WTC11 (cell line): ENCODE measurements at regions not wholly inside any gene's neighbourhood (a gene's known extent, or its start where the extent isn't known, plus 50 kb on each side); places are given as distances from the start of the nearest gene placed in this dataset.

Experiments used
- ATAC-seq: fragments of 200-7000 bp; cut with Tn5 transposase; 2 replicates; pipeline ENCODE4 v1.10.0; 2021; ENCODE audit warnings: mild to moderate bottlenecking, moderate library complexity
- CTCF ChIA-PET: fragments of 300-600 bp; sonication (Branson Sonifier 250); formaldehyde crosslinking; loops from one replicate; lab custom pipeline; 2021; ENCODE audit warnings: antibody characterized with exemption; lab: Charles Lee
- POLR2A ChIA-PET: fragments of 350-600 bp; sonication (Branson Sonifier 250); formaldehyde crosslinking; loops from one replicate; lab custom pipeline; 2021; ENCODE audit warnings: antibody characterized with exemption; lab: Charles Lee
- DNase-seq: peaks from one replicate; pipeline ENCODE4 v3.0.0; 2021; ENCODE audit warnings: low spot score
- H3K27ac Mint-ChIP-seq: 2 replicates; pipeline ENCODE4 v1.8.0; 2021; ENCODE audit warnings: mixed read lengths
- H3K27me3 Mint-ChIP-seq: 2 replicates; pipeline ENCODE4 v1.8.0; 2021; ENCODE audit warnings: low read depth, mild to moderate bottlenecking, moderate library complexity, mixed read lengths
- H3K36me3 Mint-ChIP-seq: 2 replicates; pipeline ENCODE4 v1.8.0; 2021; ENCODE audit warnings: mixed read lengths
- H3K4me1 Mint-ChIP-seq: 2 replicates; pipeline ENCODE4 v1.8.0; 2022; ENCODE audit warnings: mixed read lengths
- H3K4me3 Mint-ChIP-seq: 2 replicates; pipeline ENCODE4 v1.8.0; 2021; ENCODE audit warnings: mild to moderate bottlenecking, moderate library complexity, mixed read lengths
- H3K9me3 Mint-ChIP-seq: 2 replicates; pipeline ENCODE4 v1.8.0; 2021; ENCODE audit warnings: mixed read lengths
- ATF3 ChIP-seq: sonication (generic); formaldehyde crosslinking; conservative IDR thresholded peaks from 2 replicates; pipeline ENCODE4 v1.8.1; 2022; ENCODE audit warnings: mild to moderate bottlenecking, missing genetic modification reagents
- ETV6 ChIP-seq: sonication (generic); formaldehyde crosslinking; IDR thresholded peaks from 2 replicates; pipeline ENCODE4 v1.8.1; 2022; ENCODE audit warnings: mild to moderate bottlenecking, missing genetic modification reagents
- FOXJ3 ChIP-seq: sonication (generic); formaldehyde crosslinking; IDR thresholded peaks from 2 replicates; pipeline ENCODE4 v1.9.0; 2021; ENCODE audit warnings: missing genetic modification reagents, mild to moderate bottlenecking, borderline replicate concordance
- IRF2 ChIP-seq: sonication (generic); formaldehyde crosslinking; IDR thresholded peaks from 2 replicates; pipeline ENCODE4 v1.8.0; 2022; ENCODE audit warnings: low read depth, missing genetic modification reagents, borderline replicate concordance
- JUN ChIP-seq: sonication (generic); formaldehyde crosslinking; IDR thresholded peaks from 2 replicates; pipeline ENCODE4 v1.8.0; 2023; ENCODE audit warnings: mild to moderate bottlenecking, missing genetic modification reagents
- NFYB ChIP-seq: sonication (generic); formaldehyde crosslinking; conservative IDR thresholded peaks from 2 replicates; pipeline ENCODE4 v1.8.0; 2022; ENCODE audit warnings: low read depth, missing genetic modification reagents
- NR1H2 ChIP-seq: sonication (generic); formaldehyde crosslinking; IDR thresholded peaks from 2 replicates; pipeline ENCODE4 v1.9.0; 2021; ENCODE audit warnings: mild to moderate bottlenecking, moderate library complexity, missing genetic modification reagents
- PRDM15 ChIP-seq: sonication (generic); formaldehyde crosslinking; IDR thresholded peaks from 2 replicates; pipeline ENCODE4 v1.8.0; 2022; ENCODE audit warnings: missing genetic modification reagents
- PRRX2 ChIP-seq: fragments of 250-450 bp; sonication (Bioruptor Pico); IDR thresholded peaks from 2 replicates; pipeline ENCODE4 v1.8.0; 2021; ENCODE audit warnings: mild to moderate bottlenecking
- RORB ChIP-seq: fragments of 250-450 bp; sonication (Bioruptor Pico); IDR thresholded peaks from 2 replicates; pipeline ENCODE4 v1.9.0; 2021; ENCODE audit warnings: mild to moderate bottlenecking
- SMAD4 ChIP-seq: sonication (generic); formaldehyde crosslinking; IDR thresholded peaks from 2 replicates; pipeline ENCODE4 v1.8.0; 2022; ENCODE audit warnings: mild to moderate bottlenecking, missing genetic modification reagents
- TEAD4 ChIP-seq: sonication (generic); formaldehyde crosslinking; IDR thresholded peaks from 2 replicates; pipeline ENCODE4 v1.8.0; 2022; ENCODE audit warnings: mild to moderate bottlenecking, missing genetic modification reagents
- ZBTB43 ChIP-seq: sonication (generic); formaldehyde crosslinking; IDR thresholded peaks from 2 replicates; pipeline ENCODE4 v1.8.1; 2023; ENCODE audit warnings: mild to moderate bottlenecking, missing genetic modification reagents
- ZNF219 ChIP-seq: sonication (generic); formaldehyde crosslinking; IDR thresholded peaks from 2 replicates; pipeline ENCODE4 v1.8.0; 2023; ENCODE audit warnings: missing genetic modification reagents, mild to moderate bottlenecking, borderline replicate concordance
- ZNF396 ChIP-seq: fragments of 250-450 bp; sonication (Bioruptor Pico); IDR thresholded peaks from 2 replicates; pipeline ENCODE4 v1.8.0; 2021; ENCODE audit warnings: mild to moderate bottlenecking, moderate library complexity, borderline replicate concordance
- TF ChIP-seq, protein P1 (sequence below): sonication (generic); formaldehyde crosslinking; IDR thresholded peaks from 2 replicates; pipeline ENCODE4 v1.8.1; 2022; ENCODE audit warnings: missing genetic modification reagents, borderline replicate concordance
- TF ChIP-seq, protein P2 (sequence below): sonication (generic); formaldehyde crosslinking; IDR thresholded peaks from 2 replicates; pipeline ENCODE4 v1.8.1; 2023; ENCODE audit warnings: mild to moderate bottlenecking, moderate library complexity, missing genetic modification reagents
- TF ChIP-seq, protein P3 (sequence below): fragments of 250-450 bp; sonication (Bioruptor Pico); IDR thresholded peaks from 2 replicates; pipeline ENCODE4 v1.9.0; 2021; ENCODE audit warnings: mild to moderate bottlenecking, borderline replicate concordance

DNA sequence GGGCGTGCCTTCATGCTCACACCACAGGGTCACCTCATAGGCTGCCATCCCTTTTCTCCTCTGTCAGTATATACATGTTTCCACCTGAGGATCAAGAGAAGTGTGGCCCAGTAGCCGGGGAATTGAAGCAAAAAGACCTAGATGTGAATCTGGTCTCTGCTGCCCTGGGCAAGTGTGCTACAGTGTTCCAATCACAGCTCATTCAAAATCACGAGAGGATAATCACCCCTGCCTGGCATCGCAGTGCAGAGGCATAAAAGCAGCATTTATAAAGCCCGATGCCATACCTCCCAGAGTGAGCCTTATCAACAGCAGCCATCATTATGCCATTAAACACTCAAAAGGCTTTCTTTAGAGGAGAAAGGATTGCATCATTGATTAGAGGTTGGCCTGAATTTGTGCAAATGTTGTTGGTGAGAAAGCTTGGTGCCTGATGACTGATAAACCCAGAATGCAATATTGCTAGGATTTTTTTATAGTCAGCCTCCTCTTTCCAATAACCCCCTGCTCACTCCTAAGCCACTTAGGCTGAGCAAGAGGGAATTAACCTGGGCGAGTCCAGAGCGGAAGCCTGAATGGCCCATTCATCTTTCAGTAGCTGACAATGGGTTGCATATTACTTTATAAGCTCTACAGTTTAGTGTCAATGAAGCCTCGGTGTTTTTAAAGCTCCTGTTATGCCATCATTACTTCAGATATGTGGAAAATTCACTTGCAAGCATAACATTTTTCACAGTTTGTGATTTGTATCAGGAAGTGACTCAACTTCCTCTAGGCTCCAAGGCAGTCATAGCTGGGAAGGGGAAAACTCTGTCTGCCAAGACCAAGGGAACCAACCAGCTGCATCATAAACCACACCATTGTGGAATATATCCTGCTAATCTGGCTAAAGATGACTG, 92.5 kb upstream of the NXT1 start:
- H3K27ac Mint-ChIP-seq, result no peak overlapping the region
- POLR2A ChIA-PET, result no interaction called here
- no peaks in the 10 kb centered on the region for H3K36me3 Mint-ChIP-seq
- CTCF ChIA-PET, result interaction anchor here (0.8 to 1.4 kb wide), 6 partner anchors 11 to 168 kb away, joined by 3 to 5 read pairs (median 4); no protein-coding TSS in a partner anchor
- TF ChIP-seq NFYB (CRISPR knock-in tag) (no peak), IRF2 (CRISPR knock-in tag) (no peak), JUN (no peak), TEAD4 (CRISPR knock-in tag) (no peak), PRRX2 (no peak), ATF3 (no peak), PRDM15 (CRISPR knock-in tag) (no peak), ZNF396 (CRISPR knock-in tag) (no peak)
- TF ChIP-seq, protein P1, sequence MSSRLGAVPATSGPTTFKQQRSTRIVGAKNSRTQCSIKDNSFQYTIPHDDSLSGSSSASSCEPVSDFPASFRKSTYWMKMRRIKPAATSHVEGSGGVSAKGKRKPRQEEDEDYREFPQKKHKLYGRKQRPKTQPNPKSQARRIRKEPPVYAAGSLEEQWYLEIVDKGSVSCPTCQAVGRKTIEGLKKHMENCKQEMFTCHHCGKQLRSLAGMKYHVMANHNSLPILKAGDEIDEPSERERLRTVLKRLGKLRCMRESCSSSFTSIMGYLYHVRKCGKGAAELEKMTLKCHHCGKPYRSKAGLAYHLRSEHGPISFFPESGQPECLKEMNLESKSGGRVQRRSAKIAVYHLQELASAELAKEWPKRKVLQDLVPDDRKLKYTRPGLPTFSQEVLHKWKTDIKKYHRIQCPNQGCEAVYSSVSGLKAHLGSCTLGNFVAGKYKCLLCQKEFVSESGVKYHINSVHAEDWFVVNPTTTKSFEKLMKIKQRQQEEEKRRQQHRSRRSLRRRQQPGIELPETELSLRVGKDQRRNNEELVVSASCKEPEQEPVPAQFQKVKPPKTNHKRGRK (CRISPR knock-in tag), result no peak
- no peaks in the 10 kb centered on the region for H3K27me3 Mint-ChIP-seq
- DNase-seq (no peak), ATAC-seq (no peak)
- H3K4me3 Mint-ChIP-seq, result no peak overlapping the region
- H3K9me3 Mint-ChIP-seq, result no peaks in the 10 kb centered on the region
- peaks cover 11% of the 10 kb centered on the region for H3K4me1 Mint-ChIP-seq

DNA sequence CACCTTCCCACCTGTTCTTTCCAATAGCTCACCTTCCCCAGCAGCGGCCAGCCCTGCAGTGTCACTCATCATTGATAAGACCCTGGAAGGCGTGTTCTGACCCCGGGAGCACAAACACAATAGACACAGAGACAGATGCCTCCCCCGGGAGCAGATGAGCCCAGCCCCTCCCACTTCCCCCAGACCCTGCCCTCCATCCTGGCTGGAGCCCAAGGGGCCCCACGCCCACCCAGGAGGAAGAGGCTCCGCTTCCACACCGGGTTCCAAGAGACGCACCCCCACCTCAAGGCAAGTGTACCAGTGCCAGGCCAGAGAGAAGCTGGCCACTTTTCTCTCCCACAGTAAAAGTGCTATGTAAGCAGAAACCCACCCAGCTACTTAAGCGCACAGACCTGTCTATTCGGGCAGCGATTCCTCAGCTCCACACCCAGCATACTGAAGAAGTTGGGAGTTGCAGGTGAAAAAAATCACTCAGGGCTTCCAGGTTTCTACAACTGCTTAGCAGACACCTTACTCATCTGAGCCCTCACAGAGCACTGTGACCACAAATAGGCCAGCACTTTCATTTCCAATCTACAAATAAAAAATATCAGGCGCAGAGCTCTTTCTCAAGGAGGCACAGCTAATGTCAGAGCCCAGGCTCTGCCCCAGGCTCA, 93.4 kb upstream of the NXT1 start:
- ChIA-PET POLR2A (no interaction called here), CTCF (interaction anchor here (1.1 to 2.3 kb wide), 4 partner anchors 12 to 167 kb away, joined by 3 to 13 read pairs (median 4); no protein-coding TSS in a partner anchor)
- ATAC-seq, result no peak
- Mint-ChIP-seq H3K9me3 (no peaks in the 10 kb centered on the region), H3K27ac (no peak overlapping the region), H3K36me3 (no peaks in the 10 kb centered on the region), H3K4me1 (peaks cover 11% of the 10 kb centered on the region), H3K27me3 (no peaks in the 10 kb centered on the region), H3K4me3 (no peak overlapping the region)
- DNase-seq, result no peak
- TF ChIP-seq RORB (CRISPR knock-in tag), result no peak
- TF ChIP-seq NFYB (CRISPR knock-in tag), result no peak
- no peak for TF ChIP-seq ETV6 (CRISPR knock-in tag)
- no peak for TF ChIP-seq ZNF219 (CRISPR knock-in tag)
- TF ChIP-seq ZBTB43 (CRISPR knock-in tag), result no peak
- TF ChIP-seq, protein P2, sequence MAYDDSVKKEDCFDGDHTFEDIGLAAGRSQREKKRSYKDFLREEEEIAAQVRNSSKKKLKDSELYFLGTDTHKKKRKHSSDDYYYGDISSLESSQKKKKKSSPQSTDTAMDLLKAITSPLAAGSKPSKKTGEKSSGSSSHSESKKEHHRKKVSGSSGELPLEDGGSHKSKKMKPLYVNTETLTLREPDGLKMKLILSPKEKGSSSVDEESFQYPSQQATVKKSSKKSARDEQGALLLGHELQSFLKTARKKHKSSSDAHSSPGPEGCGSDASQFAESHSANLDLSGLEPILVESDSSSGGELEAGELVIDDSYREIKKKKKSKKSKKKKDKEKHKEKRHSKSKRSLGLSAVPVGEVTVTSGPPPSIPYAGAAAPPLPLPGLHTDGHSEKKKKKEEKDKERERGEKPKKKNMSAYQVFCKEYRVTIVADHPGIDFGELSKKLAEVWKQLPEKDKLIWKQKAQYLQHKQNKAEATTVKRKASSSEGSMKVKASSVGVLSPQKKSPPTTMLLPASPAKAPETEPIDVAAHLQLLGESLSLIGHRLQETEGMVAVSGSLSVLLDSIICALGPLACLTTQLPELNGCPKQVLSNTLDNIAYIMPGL (CRISPR knock-in tag), result no peak
- TF ChIP-seq FOXJ3 (CRISPR knock-in tag), result no peak
- TF ChIP-seq NR1H2 (CRISPR knock-in tag), result no peak
- TF ChIP-seq, protein P3, sequence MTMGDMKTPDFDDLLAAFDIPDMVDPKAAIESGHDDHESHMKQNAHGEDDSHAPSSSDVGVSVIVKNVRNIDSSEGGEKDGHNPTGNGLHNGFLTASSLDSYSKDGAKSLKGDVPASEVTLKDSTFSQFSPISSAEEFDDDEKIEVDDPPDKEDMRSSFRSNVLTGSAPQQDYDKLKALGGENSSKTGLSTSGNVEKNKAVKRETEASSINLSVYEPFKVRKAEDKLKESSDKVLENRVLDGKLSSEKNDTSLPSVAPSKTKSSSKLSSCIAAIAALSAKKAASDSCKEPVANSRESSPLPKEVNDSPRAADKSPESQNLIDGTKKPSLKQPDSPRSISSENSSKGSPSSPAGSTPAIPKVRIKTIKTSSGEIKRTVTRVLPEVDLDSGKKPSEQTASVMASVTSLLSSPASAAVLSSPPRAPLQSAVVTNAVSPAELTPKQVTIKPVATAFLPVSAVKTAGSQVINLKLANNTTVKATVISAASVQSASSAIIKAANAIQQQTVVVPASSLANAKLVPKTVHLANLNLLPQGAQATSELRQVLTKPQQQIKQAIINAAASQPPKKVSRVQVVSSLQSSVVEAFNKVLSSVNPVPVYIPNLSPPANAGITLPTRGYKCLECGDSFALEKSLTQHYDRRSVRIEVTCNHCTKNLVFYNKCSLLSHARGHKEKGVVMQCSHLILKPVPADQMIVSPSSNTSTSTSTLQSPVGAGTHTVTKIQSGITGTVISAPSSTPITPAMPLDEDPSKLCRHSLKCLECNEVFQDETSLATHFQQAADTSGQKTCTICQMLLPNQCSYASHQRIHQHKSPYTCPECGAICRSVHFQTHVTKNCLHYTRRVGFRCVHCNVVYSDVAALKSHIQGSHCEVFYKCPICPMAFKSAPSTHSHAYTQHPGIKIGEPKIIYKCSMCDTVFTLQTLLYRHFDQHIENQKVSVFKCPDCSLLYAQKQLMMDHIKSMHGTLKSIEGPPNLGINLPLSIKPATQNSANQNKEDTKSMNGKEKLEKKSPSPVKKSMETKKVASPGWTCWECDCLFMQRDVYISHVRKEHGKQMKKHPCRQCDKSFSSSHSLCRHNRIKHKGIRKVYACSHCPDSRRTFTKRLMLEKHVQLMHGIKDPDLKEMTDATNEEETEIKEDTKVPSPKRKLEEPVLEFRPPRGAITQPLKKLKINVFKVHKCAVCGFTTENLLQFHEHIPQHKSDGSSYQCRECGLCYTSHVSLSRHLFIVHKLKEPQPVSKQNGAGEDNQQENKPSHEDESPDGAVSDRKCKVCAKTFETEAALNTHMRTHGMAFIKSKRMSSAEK (CRISPR knock-in tag), result no peak
- no peak for TF ChIP-seq JUN
- no peak for TF ChIP-seq SMAD4 (CRISPR knock-in tag)
